NB4 (cell line): ENCODE measurements at regions not wholly inside any gene's neighbourhood (a gene's known extent, or its start where the extent isn't known, plus 50 kb on each side); places are given as distances from the start of the nearest gene placed in this dataset.

Experiments used
- DNase-seq: peaks from one replicate; pipeline ENCODE4 v3.0.0; 2010; ENCODE audit warnings: low read depth
- H3K4me3 ChIP-seq: one replicate; pipeline ENCODE4 v1.5.1; 2011; ENCODE audit warnings: mild to moderate bottlenecking, low read depth, low read length, moderate library complexity
- MYC ChIP-seq: IDR thresholded peaks from 2 replicates; pipeline ENCODE4 v1.6.1; 2011; ENCODE audit warnings: low read depth, low read length
- POLR2A ChIP-seq: IDR thresholded peaks from 2 replicates; pipeline ENCODE4 v1.6.1; 2011; ENCODE audit warnings: mild to moderate bottlenecking; ENCODE audit not compliant: insufficient read length; ENCODE audit errors: extremely low read depth
- TF ChIP-seq, protein P1 (sequence below): IDR thresholded peaks from 2 replicates; pipeline ENCODE4 v1.6.1; 2011; ENCODE audit warnings: low read depth, low read length
- TF ChIP-seq, protein P2 (sequence below): IDR thresholded peaks from one replicate; pipeline ENCODE4 v1.5.1; 2012; ENCODE audit warnings: low read depth, low read length

DNA sequence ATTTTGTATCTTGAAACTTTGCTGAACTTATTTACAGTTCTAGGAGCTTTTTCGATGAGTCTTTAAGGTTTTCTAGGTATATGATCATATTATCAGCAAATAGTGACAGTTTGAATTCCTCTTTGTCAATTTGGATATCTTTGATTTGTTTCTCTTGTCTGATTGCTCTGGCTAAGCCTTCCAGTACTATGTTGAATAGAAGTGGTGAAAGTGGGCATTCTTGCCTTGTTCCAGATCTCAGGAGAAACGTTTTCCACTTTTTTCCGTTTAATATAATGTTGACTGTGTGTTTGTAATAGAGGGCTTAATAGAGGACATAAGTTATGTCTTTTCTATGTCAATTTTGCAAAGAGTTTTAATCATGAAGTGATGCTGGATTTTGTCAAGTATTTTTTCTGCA, 124.3 kb downstream of the ZNF280B start:
- DNase-seq, result no peak
- H3K4me3 ChIP-seq, result no peak overlapping the region
- TF ChIP-seq, protein P1, sequence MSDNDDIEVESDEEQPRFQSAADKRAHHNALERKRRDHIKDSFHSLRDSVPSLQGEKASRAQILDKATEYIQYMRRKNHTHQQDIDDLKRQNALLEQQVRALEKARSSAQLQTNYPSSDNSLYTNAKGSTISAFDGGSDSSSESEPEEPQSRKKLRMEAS, result no peak
- TF ChIP-seq, protein P2, sequence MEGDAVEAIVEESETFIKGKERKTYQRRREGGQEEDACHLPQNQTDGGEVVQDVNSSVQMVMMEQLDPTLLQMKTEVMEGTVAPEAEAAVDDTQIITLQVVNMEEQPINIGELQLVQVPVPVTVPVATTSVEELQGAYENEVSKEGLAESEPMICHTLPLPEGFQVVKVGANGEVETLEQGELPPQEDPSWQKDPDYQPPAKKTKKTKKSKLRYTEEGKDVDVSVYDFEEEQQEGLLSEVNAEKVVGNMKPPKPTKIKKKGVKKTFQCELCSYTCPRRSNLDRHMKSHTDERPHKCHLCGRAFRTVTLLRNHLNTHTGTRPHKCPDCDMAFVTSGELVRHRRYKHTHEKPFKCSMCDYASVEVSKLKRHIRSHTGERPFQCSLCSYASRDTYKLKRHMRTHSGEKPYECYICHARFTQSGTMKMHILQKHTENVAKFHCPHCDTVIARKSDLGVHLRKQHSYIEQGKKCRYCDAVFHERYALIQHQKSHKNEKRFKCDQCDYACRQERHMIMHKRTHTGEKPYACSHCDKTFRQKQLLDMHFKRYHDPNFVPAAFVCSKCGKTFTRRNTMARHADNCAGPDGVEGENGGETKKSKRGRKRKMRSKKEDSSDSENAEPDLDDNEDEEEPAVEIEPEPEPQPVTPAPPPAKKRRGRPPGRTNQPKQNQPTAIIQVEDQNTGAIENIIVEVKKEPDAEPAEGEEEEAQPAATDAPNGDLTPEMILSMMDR, result no peak
- no peak for TF ChIP-seq POLR2A
- TF ChIP-seq MYC, result no peak

DNA sequence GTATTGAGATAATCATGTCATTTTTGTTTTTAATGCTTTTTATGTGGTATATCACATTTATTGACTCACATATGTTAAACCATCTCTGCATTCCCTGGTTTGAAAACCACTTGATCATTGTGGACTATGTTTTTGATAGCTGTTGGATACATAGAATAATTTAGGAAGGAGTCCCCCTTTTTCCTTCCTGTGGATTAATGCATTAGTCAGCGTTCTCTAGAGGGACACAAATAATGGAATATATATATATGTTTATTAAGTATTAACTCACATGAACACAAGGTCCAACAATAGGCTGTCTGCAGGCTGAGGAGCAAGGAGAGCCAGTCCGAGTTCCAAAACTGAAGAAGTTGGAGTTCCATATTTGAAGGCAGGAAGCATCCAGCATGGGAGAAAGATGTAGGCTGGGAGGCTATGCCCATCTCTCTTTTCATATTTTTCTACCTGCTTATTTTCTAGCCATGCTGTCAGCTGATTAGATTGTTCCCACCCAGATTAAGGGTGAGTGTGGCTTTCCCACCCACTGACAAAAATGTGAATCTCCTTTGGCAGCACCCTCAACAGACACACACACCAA, 123.8 kb downstream of the ZNF280B start:
- DNase-seq, result no peak
- no peak overlapping the region for H3K4me3 ChIP-seq
- TF ChIP-seq, protein P2, result no peak

DNA sequence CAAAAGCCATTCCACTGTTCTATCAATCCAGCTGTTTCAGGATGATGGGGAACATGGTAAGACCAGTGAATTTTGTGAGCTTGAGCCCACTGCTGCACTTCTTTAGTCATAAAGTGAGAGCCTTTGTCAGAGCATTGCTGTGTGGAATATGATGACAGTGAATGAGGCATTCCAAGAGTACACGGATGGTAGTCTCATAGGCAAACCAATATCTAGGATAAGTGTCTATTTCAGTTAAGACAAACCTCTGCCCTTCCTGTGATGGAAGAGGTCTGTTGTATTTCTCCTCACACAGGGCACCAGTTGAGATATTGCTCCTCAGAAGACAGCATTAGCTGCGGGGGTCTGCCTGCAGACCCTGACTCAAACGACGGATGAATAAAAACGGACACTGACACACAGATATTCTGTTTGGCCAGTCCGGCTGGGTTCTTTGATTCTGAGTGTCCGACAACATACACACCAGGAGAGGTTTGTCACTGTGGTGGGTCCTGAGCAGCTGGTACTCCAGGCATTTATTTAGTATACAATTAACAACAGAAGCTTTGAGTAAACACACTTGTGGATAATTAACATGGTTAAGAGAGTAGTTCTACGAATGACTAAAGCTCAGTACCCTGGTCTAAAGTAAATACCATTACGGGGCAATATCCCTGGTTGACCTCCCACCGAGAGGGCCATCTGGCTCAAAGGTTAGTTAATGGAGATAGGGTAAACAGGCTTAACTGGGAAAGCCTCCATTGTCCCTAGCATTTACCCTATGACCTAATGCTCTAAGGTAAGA, 121.7 kb downstream of the ZNF280B start:
- TF ChIP-seq POLR2A (no peak), MYC (no peak)
- TF ChIP-seq, protein P2, result no peak
- TF ChIP-seq, protein P1, result no peak
- no peak for DNase-seq
- H3K4me3 ChIP-seq, result no peak overlapping the region

DNA sequence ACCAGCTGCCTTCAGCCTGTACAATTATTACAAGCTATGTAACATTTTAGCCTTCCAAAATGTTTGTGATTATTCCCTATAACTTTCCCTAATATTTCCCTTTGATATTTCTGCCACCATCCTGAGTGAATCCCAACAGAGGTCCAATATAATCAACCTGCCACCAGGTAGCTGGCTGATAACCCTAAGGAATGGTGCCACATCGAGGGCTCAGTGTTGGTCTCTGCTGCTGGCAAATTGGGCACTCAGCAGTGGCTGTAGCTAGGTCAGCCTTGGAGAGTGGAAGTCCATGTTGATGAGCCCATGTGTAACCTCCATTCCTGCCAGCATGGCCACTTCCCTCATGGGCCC, 121.2 kb downstream of the ZNF280B start:
- TF ChIP-seq MYC, result no peak
- TF ChIP-seq, protein P2, result no peak
- TF ChIP-seq POLR2A, result no peak
- TF ChIP-seq, protein P1, result no peak
- no peak for DNase-seq
- no peak overlapping the region for H3K4me3 ChIP-seq

DNA sequence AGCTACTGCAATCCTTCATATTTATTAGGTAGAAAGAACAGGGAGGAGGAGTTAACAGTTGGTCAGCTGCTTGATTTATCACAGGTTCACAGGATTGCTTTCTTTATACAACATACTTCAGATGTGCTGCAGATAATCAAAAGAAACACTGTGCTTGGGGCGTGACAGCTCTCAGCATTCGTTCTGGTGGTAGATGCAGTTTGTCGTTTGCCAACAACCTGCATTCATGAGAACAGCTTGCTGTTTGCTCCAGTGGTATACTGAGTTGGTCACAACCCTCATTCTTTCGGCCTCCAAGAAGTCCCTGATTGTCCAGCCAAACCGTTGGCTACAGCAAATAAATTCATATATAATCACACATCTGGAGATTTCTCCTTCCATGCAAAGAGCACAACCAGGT, 120.5 kb downstream of the ZNF280B start:
- no peak overlapping the region for H3K4me3 ChIP-seq
- DNase-seq, result no peak
- TF ChIP-seq POLR2A, result no peak
- TF ChIP-seq, protein P2, result no peak

DNA sequence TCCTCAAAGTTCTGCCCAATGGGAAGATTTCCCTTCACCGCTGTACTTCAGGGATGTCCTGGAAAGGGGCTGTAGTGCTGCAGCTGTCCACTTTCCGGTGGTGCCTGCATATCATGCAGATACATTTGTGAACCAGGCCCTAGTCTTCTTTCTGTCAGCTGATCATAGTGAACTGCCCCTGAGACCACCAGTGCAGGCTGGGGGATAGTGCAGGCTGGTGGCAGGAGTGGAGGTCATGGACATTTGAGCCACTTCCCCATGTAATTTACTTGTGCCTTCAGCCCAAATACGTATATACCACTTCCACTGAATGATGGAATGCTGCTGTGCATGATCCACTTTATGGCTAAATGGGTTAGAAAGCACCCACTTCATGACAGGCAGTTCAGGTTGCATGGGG, 120.0 kb downstream of the ZNF280B start:
- DNase-seq, result no peak
- no peak for TF ChIP-seq MYC
- TF ChIP-seq, protein P2, result no peak
- TF ChIP-seq, protein P1, result no peak
- no peak for TF ChIP-seq POLR2A
- H3K4me3 ChIP-seq, result no peak overlapping the region
